ENCODE measurements at regions not wholly inside any gene's neighbourhood (a gene's known extent, or its start where the extent isn't known, plus 50 kb on each side); places are given as distances from the start of the nearest gene placed in this dataset.

DNA sequence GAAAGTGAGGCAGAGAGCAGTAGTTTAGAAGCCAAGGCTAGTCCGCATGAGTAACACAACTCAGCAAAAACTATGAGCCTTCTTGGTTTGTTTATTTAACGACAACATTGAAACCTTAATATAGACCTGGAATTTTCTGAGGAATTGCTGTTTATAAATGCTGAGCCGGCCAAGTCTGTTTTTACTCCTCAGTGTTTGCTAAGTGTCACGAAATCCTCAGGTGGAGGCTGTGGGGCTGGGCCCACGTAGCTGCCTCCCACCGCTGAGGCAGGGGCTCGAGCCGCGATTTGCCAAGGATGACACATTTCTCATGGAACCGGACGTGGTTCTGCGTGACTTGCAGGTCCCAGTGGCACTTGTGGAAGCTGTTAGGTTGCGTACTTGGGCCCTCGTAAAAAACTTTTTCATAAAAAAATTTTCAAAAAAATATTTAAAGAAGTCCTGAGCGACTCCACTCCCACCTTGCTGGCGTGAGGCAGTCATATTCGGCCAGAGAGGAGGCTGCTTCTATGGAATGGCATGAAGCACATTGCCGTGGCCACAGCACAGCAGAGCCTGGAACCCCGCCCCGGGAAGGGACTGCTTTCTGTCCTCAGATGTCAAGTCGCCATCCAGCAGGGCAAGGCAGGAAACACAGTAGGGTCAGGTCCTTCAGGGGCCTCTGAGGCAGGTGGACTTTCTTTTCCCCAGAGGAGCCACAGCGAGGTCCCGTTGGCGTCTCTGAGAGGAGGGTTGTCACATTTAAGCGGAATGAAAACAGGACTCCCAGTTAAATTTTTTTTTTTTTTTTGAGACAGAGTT lies 64.8 kb upstream of the PCSK6 start:
- TF ChIP-seq POLR2AphosphoS5 (IDR thresholded peaks at IDR 0.05; ENCODE audit: low read depth) (no peak), EZH2phosphoT487 (IDR thresholded peaks at IDR 0.05; ENCODE audit: unreplicated experiment) (no peak)

All from GM23338 (cell line).